ENCODE measurements at regions not wholly inside any gene's neighbourhood (a gene's known extent, or its start where the extent isn't known, plus 50 kb on each side); places are given as distances from the start of the nearest gene placed in this dataset.

DNA sequence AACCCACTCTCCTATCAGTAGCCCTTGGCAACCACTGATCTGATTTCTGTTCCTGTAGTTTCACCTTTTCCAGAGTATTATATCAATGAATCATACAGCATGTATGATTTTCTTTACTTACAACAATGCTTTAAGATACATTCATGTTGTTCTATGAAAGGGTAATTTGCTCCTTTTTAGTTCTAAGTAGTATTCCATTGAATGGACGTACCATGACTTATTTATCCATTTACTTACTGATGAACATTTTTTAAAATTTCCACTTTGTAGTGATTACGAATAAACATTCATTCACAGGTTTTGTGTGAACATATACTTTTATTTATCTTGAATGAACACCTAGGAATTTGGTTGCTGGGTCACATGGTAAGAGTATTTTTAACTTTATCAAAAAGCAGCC is 620.8 kb downstream of the HTR1A start:
- no peak for DNase-seq (ENCODE audit: low read depth, low spot score)
- Histone ChIP-seq H3K9ac (ENCODE audit: insufficient read length) (no peak overlapping the region), H3K27ac (no peak overlapping the region)

DNA sequence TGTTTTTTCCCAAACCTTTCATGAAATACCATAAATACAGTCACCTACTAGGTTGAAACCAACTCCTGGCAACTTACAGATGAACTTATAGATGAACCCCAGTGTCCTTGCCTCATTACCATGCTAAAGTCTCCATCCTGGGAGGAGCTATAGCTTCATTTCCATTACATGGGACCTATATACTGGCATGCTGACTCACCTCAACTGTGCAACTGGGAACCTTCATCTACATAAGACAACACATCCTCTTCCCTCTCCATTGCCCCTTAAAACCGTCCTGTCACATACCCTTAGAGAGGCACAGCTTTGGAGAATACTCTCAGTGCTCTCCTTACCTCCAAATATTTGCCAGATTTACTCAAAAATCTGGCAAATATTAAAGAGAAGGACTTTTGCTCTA is 638.3 kb downstream of the HTR1A start:
- Histone ChIP-seq H3K36me3 (ENCODE audit: insufficient read depth, low read length) (no peaks in the 10 kb centered on the region), H3K9me3 (ENCODE audit: low read depth, low read length) (no peaks in the 10 kb centered on the region), H3K27ac (no peak overlapping the region), H3K9ac (ENCODE audit: insufficient read length) (no peak overlapping the region), H3K4me3 (no peak overlapping the region)
- TF ChIP-seq FOXP2 (optimal IDR thresholded peaks at IDR 0.05; ENCODE audit: control extremely low read depth, extremely low read length, insufficient read depth) (no peak), EZH2 (IDR thresholded peaks at IDR 0.05) (no peak)
- DNase-seq (ENCODE audit: low read depth, low spot score) = no peak

More for the DNA sequence above, 620.8 kb downstream of the HTR1A start:
- H3K9me3 ChIP-seq (ENCODE audit: low read depth, low read length) = no peaks in the 10 kb centered on the region
- TF ChIP-seq EZH2 (IDR thresholded peaks at IDR 0.05) (no peak), POLR2AphosphoS5 (IDR thresholded peaks at IDR 0.05; ENCODE audit: borderline replicate concordance, low read depth, low read length) (no peak), FOXP2 (optimal IDR thresholded peaks at IDR 0.05; ENCODE audit: control extremely low read depth, extremely low read length, insufficient read depth) (no peak)
- H3K36me3 ChIP-seq (ENCODE audit: insufficient read depth, low read length) = no peaks in the 10 kb centered on the region
- no peak overlapping the region for H3K4me3 ChIP-seq

DNA sequence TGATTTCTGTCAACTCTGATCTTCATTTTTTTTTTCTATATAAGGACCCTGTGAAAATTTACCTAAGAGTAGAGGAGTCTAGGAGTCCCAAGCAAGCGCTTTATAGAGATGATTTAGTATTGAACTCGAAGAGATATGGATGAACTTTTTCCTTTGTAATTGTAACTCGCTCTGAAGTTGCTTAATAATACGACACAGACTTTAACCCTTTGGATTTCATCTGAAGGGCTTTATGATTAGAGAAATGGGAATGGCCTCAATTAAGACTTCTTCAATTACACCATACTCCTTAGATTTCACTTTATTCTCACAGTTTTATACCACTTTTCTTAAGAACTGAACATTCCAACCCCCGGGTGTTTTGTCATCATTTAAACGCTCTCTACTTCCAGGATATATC is 647.7 kb downstream of the HTR1A start:
- H3K27ac ChIP-seq = no peak overlapping the region
- no peaks in the 10 kb centered on the region for H3K9me3 ChIP-seq (ENCODE audit: low read depth, low read length)
- TF ChIP-seq POLR2AphosphoS5 (IDR thresholded peaks at IDR 0.05; ENCODE audit: borderline replicate concordance, low read depth, low read length) = no peak
- TF ChIP-seq FOXP2 (optimal IDR thresholded peaks at IDR 0.05; ENCODE audit: control extremely low read depth, extremely low read length, insufficient read depth) = no peak
- no peak for TF ChIP-seq EZH2 (IDR thresholded peaks at IDR 0.05)
- no peak overlapping the region for H3K4me3 ChIP-seq
- no peak overlapping the region for H3K9ac ChIP-seq (ENCODE audit: insufficient read length)
- no peaks in the 10 kb centered on the region for H3K36me3 ChIP-seq (ENCODE audit: insufficient read depth, low read length)
- DNase-seq (ENCODE audit: low read depth, low spot score) = no peak

DNA sequence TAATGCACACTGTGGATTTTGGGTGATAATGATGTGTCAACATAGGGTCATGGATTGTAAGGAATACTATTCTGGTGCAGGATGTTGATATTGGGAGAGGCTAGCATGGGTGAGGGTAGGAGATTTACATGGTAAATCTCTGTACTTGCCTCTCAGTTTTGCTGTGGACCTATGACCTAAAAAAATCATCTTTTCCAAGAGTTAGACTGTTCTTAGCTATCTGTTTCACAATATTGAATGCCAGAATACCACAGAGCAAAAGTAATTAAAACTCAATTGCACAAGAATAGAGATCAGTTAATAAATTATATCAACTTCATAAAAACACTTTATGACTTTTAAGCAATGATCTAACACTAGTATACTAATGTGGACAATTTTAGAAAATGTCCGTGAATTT is 651.6 kb downstream of the HTR1A start:
- Histone ChIP-seq H3K9me3 (ENCODE audit: low read depth, low read length) (no peaks in the 10 kb centered on the region), H3K27ac (no peak overlapping the region), H3K36me3 (ENCODE audit: insufficient read depth, low read length) (no peaks in the 10 kb centered on the region), H3K4me3 (no peak overlapping the region), H3K9ac (ENCODE audit: insufficient read length) (no peak overlapping the region)
- TF ChIP-seq FOXP2 (optimal IDR thresholded peaks at IDR 0.05; ENCODE audit: control extremely low read depth, extremely low read length, insufficient read depth) (no peak), POLR2AphosphoS5 (IDR thresholded peaks at IDR 0.05; ENCODE audit: borderline replicate concordance, low read depth, low read length) (no peak), EZH2 (IDR thresholded peaks at IDR 0.05) (no peak)
- DNase-seq (ENCODE audit: low read depth, low spot score) = no peak

DNA sequence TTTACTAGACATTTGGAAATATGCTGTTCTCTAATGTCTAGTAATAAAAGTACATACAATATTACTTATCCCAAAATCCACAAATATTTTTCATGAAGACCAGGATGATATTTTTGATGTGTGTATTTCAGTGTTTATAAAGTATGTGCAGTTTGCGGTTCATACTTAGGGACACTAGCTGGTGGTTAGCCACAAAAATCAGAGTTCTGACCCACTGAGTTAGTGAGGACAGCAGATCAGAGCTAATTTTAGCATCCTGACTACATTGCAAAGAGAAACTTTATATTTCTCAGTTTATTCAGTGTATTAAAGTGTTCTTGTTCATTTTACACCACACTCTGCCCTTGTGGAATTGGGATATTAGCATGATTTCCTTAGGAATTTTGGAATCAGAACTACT is 655.3 kb downstream of the HTR1A start:
- H3K9me3 ChIP-seq (ENCODE audit: low read depth, low read length) = no peaks in the 10 kb centered on the region
- TF ChIP-seq EZH2 (IDR thresholded peaks at IDR 0.05) (no peak), FOXP2 (optimal IDR thresholded peaks at IDR 0.05; ENCODE audit: control extremely low read depth, extremely low read length, insufficient read depth) (no peak), POLR2AphosphoS5 (IDR thresholded peaks at IDR 0.05; ENCODE audit: borderline replicate concordance, low read depth, low read length) (no peak)
- H3K9ac ChIP-seq (ENCODE audit: insufficient read length) = no peak overlapping the region
- H3K27ac ChIP-seq = no peak overlapping the region
- no peaks in the 10 kb centered on the region for H3K36me3 ChIP-seq (ENCODE audit: insufficient read depth, low read length)
- no peak for DNase-seq (ENCODE audit: low read depth, low spot score)
- H3K4me3 ChIP-seq = no peak overlapping the region

DNA sequence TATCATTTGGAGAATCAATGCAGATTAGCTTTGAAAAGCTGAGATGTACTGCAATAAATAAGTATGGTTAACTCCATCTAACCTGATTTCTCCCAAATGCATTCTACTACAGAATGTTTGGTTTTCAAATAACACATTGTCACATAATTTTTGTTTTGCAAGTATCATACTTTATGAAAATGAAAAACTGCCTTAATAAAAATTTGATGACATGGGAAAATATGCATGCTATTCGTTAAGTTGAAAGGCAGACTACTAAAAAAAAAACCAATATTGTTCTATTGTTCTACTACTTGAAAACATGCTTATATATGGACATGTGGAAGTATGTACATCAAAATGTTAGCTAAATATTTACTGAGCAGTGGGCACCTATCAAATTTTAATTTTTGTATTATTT is 668.9 kb downstream of the HTR1A start:
- no peaks in the 10 kb centered on the region for H3K9me3 ChIP-seq (ENCODE audit: low read depth, low read length)
- no peak overlapping the region for H3K4me3 ChIP-seq
- no peak for DNase-seq (ENCODE audit: low read depth, low spot score)
- H3K9ac ChIP-seq (ENCODE audit: insufficient read length) = no peak overlapping the region
- no peak overlapping the region for H3K27ac ChIP-seq
- no peak for TF ChIP-seq FOXP2 (optimal IDR thresholded peaks at IDR 0.05; ENCODE audit: control extremely low read depth, extremely low read length, insufficient read depth)
- no peak for TF ChIP-seq EZH2 (IDR thresholded peaks at IDR 0.05)
- TF ChIP-seq POLR2AphosphoS5 (IDR thresholded peaks at IDR 0.05; ENCODE audit: borderline replicate concordance, low read depth, low read length) = no peak
- no peaks in the 10 kb centered on the region for H3K36me3 ChIP-seq (ENCODE audit: insufficient read depth, low read length)

DNA sequence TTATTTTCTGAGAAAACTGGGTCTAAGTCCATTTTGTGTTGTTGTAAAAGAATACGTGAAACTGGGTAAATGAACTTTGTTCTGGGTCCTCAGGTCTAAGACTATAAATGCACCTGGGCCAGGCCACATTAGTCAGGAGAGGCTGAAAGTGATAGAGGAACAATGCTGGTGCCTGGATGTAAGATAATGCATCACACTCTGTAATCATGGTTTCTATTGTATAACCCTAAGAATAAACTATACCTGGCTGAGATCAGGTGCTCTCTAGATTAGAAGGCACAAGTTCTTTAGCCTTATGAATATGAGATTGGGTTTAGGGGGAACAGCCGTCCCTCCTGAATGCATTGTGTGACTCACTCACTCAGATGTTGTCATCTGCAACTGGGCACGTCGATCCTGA is 675.5 kb downstream of the HTR1A start:
- TF ChIP-seq POLR2AphosphoS5 (IDR thresholded peaks at IDR 0.05; ENCODE audit: borderline replicate concordance, low read depth, low read length) = no peak
- no peak for TF ChIP-seq FOXP2 (optimal IDR thresholded peaks at IDR 0.05; ENCODE audit: control extremely low read depth, extremely low read length, insufficient read depth)
- no peak for TF ChIP-seq EZH2 (IDR thresholded peaks at IDR 0.05)
- no peak overlapping the region for H3K4me3 ChIP-seq
- H3K27ac ChIP-seq = no peak overlapping the region
- no peaks in the 10 kb centered on the region for H3K36me3 ChIP-seq (ENCODE audit: insufficient read depth, low read length)
- no peak overlapping the region for H3K9ac ChIP-seq (ENCODE audit: insufficient read length)
- no peak for DNase-seq (ENCODE audit: low read depth, low spot score)
- no peaks in the 10 kb centered on the region for H3K9me3 ChIP-seq (ENCODE audit: low read depth, low read length)

DNA sequence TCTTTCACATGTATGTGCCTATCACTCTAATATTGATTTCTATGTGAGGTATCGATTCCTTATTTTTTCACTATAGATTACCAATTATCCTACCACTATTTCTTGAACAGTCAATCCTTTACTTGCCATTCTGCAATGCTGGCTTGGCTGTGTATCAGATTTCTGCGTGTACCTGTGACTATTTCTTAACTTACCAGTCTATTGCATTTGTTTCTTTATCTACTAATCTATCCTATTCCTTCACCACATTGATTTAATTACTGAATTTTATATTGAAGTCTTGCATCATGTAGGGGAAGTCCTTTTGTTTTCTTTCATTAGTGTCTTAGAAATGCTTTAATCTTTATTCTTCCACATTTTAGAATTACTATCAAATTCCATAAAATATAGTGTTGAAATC is 684.8 kb downstream of the LRRC70 start:
- no peak overlapping the region for H3K9ac ChIP-seq (ENCODE audit: insufficient read length)
- no peak overlapping the region for H3K4me3 ChIP-seq
- no peaks in the 10 kb centered on the region for H3K36me3 ChIP-seq (ENCODE audit: insufficient read depth, low read length)
- no peak for TF ChIP-seq EZH2 (IDR thresholded peaks at IDR 0.05)
- TF ChIP-seq FOXP2 (optimal IDR thresholded peaks at IDR 0.05; ENCODE audit: control extremely low read depth, extremely low read length, insufficient read depth) = no peak
- no peak overlapping the region for H3K27ac ChIP-seq
- H3K9me3 ChIP-seq (ENCODE audit: low read depth, low read length) = no peaks in the 10 kb centered on the region
- no peak for DNase-seq (ENCODE audit: low read depth, low spot score)

DNA sequence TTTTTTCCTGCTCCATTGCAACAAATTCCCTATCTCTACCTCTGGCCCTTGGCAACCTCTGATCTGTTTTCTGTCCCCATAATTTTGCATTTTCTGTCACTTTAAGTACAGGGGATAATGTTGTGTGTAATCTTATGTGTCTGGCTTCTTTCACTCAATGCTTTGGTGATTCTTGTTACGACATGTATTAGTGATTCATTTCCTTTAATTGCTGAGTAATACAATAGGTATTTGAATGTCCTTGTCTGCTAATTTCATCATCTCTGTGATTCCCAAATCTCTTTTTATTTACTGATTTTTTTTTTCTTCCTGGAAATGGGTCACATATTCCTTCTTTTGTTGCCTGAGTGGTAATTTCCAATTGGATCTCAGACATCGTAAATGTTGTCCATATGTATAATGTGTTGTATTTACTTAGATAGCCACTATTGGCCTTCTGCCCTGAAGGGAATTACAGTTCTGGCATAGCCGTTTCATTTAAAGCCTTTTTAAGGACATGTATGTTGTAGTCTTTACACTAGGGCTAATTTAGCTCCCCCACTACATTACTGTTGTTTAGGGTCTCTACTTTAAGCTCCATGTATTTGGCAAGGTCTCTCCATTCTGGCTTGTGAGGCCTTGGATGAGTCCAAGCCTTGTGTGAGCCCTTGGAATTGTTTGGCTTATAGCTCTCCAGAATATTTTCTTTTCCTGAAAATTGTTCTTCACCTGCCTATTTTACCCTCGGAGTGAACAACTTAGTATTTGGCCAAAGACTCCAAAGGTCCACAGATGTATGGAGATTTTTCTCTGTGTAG is 683.8 kb downstream of the LRRC70 start:
- H3K9me3 ChIP-seq (ENCODE audit: low read depth, low read length) = no peaks in the 10 kb centered on the region
- TF ChIP-seq FOXP2 (optimal IDR thresholded peaks at IDR 0.05; ENCODE audit: control extremely low read depth, extremely low read length, insufficient read depth) (no peak), EZH2 (IDR thresholded peaks at IDR 0.05) (no peak), POLR2AphosphoS5 (IDR thresholded peaks at IDR 0.05; ENCODE audit: borderline replicate concordance, low read depth, low read length) (no peak)
- no peak overlapping the region for H3K27ac ChIP-seq
- no peak overlapping the region for H3K9ac ChIP-seq (ENCODE audit: insufficient read length)
- no peak for DNase-seq (ENCODE audit: low read depth, low spot score)
- H3K36me3 ChIP-seq (ENCODE audit: insufficient read depth, low read length) = no peaks in the 10 kb centered on the region
- no peak overlapping the region for H3K4me3 ChIP-seq

Data from SK-N-MC (cell line).